GM19043 (cell line): ENCODE measurements at regions not wholly inside any gene's neighbourhood (a gene's known extent, or its start where the extent isn't known, plus 50 kb on each side); places are given as distances from the start of the nearest gene placed in this dataset.

Experiments used
- ATAC-seq: cut with Tn5 transposase; IDR thresholded peaks from one replicate; pipeline ENCODE4 v1.9.1; 2021; ENCODE audit warnings: low read depth; ENCODE audit not compliant: unreplicated experiment

- no peak for ATAC-seq
Measured at GRCh38 chr2:8174641-8175257, 507.1 kb upstream of the ID2 start.

- ATAC-seq: no peak
Measured at GRCh38 chr2:8176887-8177286, 505.0 kb upstream of the ID2 start.

GRCh38 chr2:8177566-8177965, 504.3 kb upstream of the ID2 start:
- ATAC-seq: no peak

- ATAC-seq: no peak
Measured at GRCh38 chr2:8178911-8179310, 502.9 kb upstream of the ID2 start.

DNA sequence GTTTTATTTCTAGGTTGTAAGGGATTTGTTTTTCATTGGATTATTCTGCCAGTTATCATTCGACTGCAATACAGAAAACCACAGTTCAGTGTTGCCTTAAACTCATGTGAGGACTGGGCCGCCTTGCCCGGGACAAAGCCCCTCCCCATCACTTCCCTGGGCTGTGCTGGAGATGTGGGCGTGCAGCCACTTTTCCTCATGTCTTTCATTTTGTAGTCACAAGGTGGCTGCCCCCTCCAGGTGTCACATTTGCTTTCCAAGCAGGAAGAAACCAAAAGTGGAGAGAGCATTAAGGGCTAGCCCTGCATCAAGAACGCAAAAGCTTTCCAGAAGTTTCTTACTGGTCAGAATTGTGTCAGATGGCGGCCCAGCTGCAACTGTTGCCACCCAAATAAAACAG, 492.5 kb upstream of the ID2 start:
- no peak for ATAC-seq

DNA sequence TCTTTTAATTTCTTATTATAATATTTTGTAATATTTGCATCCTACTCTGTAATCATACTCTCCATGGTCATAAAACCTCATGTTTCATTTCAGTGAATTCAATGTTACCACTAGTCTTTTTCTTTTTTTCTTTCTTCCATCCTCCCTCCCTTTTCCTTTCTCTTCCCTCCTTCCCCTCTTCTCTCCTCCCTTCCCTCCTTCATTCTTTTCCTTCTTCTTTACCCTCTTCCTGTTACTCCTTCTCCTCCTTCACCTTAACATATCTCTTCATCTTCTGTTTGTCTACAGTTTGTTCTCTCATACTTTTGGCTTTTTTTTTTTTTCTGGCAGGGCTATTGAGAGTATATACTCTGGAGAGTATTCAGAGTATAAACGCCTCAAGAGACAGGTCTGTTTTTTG, 491.6 kb upstream of the ID2 start:
- no peak for ATAC-seq

GRCh38 chr2:8191427-8191826, 490.4 kb upstream of the ID2 start:
- ATAC-seq: no peak

DNA sequence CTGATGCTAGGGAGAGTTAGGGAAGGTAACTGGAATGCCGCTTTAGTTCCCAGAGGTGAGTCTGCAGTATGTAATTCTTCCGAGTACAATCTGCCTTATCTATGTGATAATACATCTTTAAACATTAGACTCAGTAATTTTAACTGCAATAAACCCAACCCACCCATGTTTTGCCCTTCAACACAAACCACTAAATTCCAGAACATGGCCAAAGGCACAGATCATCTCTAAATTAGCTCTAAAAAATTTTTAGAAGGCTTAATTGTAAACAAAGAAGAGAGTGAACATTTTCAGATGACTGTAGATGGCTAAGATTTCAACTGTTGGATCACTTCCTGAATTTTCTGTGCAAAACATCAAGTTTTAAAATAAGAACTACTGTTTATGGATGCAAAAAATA, 488.7 kb upstream of the ID2 start:
- no peak for ATAC-seq

DNA sequence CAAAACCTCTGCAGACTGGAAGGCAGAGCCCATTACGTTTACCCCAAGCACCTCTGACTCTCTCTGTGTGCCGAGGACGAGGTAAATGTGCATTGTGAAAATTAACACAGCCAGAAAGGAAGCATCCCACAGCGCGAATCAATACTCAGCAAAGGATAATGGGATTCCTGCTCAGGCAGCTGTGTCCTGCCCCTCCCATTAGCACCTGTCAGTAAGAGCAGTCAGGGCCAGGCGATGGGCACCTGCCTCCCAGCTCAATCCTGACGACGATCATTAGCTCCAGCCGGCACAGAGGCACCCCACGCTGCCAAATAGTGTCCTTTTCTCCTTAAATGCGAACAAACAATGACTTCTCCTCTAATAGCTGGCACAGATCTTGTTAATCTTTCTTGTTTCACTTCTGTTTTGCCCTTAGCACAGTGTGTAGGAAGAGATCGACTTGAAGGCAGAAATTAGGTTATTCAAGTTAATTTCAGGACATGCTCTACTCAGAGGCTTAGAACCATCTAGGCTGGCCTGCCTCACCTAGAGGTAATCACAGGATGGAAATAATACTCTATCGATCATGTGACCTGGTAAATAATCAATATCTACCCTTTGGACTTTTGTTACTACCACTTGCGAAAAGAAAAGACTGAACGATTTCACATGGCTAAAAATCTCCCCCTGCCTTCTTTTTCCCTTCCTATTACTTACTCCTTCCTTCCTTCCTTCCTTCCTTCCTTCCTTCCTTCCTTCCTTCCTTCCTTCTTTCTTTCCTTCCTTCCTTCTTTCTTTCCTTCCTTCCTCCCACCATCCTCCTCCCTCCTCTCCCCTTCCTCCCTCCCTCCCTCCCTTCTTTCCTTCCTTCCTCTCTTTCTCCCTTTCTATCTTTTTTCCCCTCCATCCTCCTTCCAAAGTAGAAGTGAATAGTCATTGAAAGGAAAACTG, 487.9 kb upstream of the ID2 start:
- no peak for ATAC-seq

DNA sequence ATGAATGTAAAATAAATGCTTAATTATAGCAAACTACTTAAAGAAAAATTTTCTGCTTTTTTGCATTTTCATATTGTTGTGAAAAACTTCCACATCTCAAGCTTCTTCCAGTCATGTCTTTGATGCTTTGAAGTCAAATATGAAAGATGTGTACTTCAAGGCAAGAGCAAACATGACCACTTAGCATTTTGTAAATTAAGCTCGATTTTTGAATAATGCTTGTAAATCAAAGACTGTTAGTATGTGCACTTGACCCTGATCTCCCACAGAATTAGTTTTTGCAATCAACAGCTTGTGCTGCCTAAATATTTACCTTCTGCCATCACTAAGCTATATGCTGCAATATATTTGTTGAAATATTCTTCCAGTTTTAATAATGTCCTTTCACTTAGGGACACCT, 486.1 kb upstream of the ID2 start:
- ATAC-seq: no peak

GRCh38 chr2:8196316-8196715, 485.5 kb upstream of the ID2 start:
- ATAC-seq: no peak

GRCh38 chr2:8197101-8197500, 484.8 kb upstream of the ID2 start:
- ATAC-seq: no peak

DNA sequence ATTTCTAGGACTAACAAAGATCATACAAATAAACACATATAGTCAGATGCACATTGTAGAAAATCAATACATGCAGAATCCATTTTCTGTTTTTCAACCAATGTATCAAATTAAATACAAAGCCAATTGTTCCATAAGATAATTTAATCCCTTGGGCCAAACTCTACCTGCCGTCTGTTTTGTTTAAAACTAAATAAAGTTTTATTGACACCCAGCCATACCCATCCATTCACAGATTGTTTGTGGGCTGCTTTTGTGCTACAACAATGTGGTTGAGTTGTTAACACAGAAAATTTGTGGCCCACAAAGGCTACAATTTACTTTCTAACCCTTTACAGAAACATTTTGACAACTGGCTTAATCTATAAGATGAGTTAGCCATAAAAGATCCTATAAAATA, 484.0 kb upstream of the ID2 start:
- ATAC-seq: no peak

DNA sequence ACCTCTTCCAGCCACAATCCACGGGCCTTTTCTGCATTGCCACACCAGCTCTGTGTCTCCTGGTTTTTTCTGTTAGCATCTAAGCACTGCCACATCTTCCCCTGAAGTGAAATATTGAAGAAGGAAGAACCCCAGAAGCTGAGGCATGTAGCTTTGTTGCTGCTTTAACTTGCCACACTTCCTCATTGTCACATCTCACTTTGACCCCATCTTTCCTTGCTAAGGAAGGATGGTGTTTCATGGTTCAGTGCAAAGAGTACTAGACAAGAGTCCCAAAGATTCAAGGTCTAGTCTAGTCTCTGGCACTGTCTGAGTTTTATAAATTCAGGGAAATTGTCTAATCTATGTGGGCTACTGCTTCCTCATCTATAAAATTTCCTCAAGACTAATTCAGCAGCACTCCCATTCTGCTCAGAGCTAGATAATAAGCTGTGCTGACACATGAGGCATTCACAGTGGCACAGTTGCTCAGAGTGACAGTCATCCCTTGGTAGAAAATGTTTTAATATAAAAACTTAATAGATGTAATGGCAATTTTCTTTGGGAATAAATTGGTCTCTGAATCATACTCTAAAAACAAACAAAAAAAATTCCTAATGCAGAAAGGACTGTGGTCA, 483.0 kb upstream of the ID2 start:
- ATAC-seq: no peak

GRCh38 chr2:8202132-8202531, 479.7 kb upstream of the ID2 start:
- peak; percentile 77 for ATAC-seq

GRCh38 chr2:8203364-8203763, 478.5 kb upstream of the ID2 start:
- ATAC-seq: no peak

- ATAC-seq: no peak
Measured at GRCh38 chr2:8204711-8205110, 477.1 kb upstream of the ID2 start.

DNA sequence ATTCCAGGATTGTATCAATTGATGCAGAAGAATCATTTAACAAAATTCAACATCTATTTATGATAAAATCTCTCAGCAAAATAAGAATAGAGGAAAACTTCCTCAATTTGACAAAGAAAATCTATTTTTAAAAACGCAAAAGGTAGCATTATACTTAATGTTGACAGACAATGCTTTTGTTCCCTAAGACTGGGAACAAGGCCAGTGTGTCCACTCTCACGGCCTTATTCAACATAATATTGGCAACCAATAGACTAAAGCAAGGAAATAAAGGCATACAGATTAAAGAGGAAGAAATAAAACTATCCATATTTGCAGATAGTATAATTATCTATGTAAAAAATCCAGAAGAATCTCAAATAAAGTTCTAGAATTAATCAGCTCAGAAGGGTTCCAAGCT, 472.4 kb upstream of the ID2 start:
- ATAC-seq: no peak

DNA sequence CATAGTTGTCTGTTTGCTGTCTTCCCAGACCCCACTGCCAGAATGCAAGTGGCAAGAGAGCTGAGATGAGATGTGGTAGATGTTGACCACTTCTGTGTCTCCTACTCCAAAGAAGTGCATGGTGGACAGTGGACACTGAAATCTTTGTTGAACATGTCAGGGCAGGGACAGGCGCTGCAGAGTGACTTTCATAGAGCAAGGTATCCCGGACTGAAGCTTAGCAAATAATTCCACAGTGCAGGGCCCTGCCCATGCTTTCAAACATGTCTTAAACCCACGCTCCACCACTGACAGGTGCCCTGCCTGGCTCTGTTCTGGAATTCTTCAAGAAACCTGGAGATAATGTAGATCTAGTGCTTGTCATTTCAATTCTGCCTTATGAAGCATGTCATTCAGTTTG, 470.5 kb upstream of the ID2 start:
- ATAC-seq: no peak

- ATAC-seq: no peak
Measured at GRCh38 chr2:8212239-8212638, 469.6 kb upstream of the ID2 start.

DNA sequence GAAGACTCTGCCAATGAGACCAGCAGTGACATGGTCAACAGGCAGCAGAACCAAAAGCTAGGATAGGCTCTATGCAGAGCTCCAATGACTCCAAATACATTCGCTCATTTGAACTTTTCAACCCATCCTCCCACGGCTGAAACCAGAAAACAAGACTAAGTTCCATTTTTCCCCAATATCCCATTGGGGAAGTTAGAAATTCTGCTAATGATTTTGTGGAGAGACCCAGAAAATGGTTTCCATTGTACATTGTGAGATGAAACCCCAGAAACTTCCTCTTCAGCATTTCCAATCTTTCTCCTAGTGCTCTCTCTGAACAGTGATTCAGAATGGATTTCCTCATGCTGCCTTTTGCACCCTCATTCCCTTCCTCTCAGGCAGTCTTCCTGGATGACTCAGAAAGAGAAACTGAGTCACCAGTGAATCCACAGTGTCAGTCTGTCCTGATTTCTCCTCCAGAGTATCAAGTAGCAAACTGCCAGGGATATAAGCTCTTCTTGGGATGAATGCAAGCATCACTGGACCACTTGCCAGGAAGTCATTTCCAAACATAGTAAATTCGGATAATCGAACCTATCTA, 467.7 kb upstream of the ID2 start:
- no peak for ATAC-seq
